ENCODE measurements at regions not wholly inside any gene's neighbourhood (a gene's known extent, or its start where the extent isn't known, plus 50 kb on each side); places are given as distances from the start of the nearest gene placed in this dataset.
A peak's percentile ranks its signal among the peaks of the same experiment; 100 is the strongest.

DNA sequence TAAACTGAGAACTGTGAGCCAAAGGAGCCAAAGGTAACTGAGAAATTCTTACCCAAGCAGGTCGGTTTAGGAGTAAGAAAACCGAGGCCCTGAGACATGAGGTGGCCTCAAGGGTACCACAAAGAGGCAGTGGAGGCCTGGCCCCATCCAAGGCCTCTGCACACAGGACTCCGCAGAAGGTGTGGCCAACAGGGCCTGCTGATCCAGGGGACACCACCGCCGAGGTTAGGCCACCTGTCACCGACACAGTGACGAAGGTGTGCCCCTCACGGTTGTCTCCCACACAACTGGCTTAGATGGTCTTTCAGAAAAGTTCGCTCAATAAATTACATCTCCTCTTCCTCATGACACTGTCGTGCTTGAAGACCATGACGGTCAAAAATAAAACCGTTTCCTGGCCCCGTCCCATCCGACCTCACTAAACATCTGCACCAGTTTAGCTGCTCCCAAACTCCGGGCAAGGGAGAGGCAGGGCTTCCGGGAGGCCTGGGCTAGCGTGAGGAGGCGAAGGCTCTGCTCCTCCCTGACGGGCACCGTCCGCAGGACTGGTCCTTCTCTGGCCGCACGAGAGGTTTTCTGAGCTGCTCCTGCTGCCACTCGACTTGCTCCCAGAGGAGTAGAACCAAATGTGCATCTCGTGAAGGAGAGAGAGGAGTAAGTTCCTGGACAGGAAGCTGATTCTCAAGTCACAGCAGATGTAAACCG is 442.0 kb downstream of the EIPR1 start:
- no peaks in the 10 kb centered on the region for H3K36me3 ChIP-seq (replicated peaks in 1 of 2)
- no peak for TF ChIP-seq POLR2A (IDR thresholded peaks at IDR 0.05)
- TF ChIP-seq, protein P1, sequence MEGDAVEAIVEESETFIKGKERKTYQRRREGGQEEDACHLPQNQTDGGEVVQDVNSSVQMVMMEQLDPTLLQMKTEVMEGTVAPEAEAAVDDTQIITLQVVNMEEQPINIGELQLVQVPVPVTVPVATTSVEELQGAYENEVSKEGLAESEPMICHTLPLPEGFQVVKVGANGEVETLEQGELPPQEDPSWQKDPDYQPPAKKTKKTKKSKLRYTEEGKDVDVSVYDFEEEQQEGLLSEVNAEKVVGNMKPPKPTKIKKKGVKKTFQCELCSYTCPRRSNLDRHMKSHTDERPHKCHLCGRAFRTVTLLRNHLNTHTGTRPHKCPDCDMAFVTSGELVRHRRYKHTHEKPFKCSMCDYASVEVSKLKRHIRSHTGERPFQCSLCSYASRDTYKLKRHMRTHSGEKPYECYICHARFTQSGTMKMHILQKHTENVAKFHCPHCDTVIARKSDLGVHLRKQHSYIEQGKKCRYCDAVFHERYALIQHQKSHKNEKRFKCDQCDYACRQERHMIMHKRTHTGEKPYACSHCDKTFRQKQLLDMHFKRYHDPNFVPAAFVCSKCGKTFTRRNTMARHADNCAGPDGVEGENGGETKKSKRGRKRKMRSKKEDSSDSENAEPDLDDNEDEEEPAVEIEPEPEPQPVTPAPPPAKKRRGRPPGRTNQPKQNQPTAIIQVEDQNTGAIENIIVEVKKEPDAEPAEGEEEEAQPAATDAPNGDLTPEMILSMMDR (IDR thresholded peaks at IDR 0.05), result no peak
- intact Hi-C loops (cut with DNase I), result no loop called here
- H3K4me1 ChIP-seq (replicated peaks in 1 of 2), result no peaks in the 10 kb centered on the region
- 84 to 89% (median 87%) methylated on average over 24 to 26 of the region's 26 CpGs for WGBS, 4 donors
- DNase-seq, result no peak
- no peak overlapping the region for H3K4me3 ChIP-seq
- H3K27me3 ChIP-seq, result no peaks in the 10 kb centered on the region
- no peak overlapping the region for H3K27ac ChIP-seq
- H3K9me3 ChIP-seq (replicated peaks in 1 of 3), result no peaks in the 10 kb centered on the region

DNA sequence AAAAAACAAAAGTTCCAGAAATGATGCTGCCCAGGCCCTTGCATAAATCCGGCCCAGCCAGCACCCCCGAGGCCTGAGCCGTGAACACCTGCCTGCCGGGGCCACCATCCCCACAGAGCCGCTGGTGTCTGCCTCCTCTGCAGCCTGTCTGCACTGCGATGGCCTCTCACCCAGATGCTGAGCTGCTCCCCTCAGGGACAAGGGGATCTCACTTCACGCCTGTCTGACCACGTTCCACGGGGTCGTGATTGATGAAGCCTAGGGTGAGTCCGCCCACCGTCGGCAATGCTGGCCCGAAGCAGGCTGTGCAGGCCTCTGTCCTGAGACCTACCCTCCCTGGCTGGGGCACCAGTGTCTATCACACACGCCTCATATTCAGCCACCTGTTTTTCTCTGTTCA is 444.2 kb downstream of the EIPR1 start:
- intact Hi-C loops (cut with DNase I), result no loop called here

DNA sequence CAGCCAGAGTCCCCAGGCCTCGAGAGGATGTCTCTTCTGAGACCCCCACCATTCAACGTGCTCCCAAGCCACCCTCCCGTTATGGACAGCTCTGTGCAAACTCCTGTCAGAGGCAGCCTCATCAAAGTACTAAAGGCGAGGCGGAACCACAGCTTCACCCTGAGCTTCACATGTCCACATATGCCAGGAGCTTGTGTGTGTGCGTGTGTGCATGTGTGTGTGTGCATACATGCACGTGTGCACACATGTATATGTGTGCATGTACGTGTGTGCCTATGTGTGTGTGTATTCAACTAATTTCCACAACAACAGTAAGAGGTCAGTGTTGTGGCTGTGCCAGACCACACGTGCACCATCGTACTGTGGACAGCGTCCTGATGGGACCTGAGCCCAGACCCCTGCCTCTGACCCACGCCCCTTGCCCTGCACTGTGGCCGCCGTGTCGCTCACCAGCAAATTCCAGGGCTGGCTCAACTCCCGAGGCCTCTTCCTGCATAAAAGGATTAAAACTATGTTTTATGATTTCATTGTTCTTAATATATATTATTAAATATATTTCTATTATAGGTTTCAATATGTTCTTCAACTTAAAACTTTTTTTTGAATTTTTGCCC is 444.8 kb downstream of the EIPR1 start:
- intact Hi-C loops (cut with DNase I), result no loop called here
- Histone ChIP-seq H3K4me3 (no peak overlapping the region), H3K4me1 (replicated peaks in 1 of 2) (no peaks in the 10 kb centered on the region), H3K36me3 (replicated peaks in 1 of 2) (no peaks in the 10 kb centered on the region), H3K27ac (no peak overlapping the region), H3K9me3 (replicated peaks in 1 of 3) (no peaks in the 10 kb centered on the region), H3K27me3 (no peaks in the 10 kb centered on the region)
- DNase-seq, result peak in 1 of 7 donors; percentile 34
- 78 to 85% (median 83%) methylated on average over 10 to 16 of the region's 16 CpGs for WGBS, 4 donors
- TF ChIP-seq, protein P1 (IDR thresholded peaks at IDR 0.05), result no peak
- TF ChIP-seq POLR2A (IDR thresholded peaks at IDR 0.05), result no peak

More for the DNA sequence above, 444.2 kb downstream of the EIPR1 start:
- no peak for DNase-seq
- Histone ChIP-seq H3K36me3 (replicated peaks in 1 of 2) (no peaks in the 10 kb centered on the region), H3K4me3 (no peak overlapping the region), H3K9me3 (replicated peaks in 1 of 3) (no peaks in the 10 kb centered on the region), H3K4me1 (replicated peaks in 1 of 2) (no peaks in the 10 kb centered on the region), H3K27ac (peak overlapping the region in 1 of 5 donors; percentile 12), H3K27me3 (no peaks in the 10 kb centered on the region)
- TF ChIP-seq POLR2A (IDR thresholded peaks at IDR 0.05), result no peak
- TF ChIP-seq, protein P1 (IDR thresholded peaks at IDR 0.05), result no peak
- 64 to 83% (median 76%) methylated on average over 6 to 15 of the region's 15 CpGs for WGBS, 4 donors

DNA sequence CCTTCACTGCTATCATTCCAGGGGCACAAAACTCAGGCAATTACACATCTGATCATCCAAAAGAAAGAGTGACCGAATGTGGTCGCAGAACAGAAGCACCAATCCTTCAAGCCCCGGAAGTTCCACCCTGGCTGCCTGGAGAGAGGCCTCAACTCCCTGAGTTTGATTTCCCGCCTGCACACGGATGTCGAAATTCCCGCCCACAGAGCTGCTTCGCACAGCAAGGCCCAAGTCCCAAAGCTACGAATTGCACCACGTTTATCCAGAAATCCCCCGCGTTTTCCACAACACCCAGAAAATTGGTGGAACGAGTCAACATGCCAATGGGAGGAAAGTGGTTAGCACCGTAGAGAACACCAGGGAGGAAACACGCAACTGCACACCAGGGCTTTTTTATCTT is 445.4 kb downstream of the EIPR1 start:
- DNase-seq, result no peak
- Histone ChIP-seq H3K9me3 (replicated peaks in 1 of 3) (no peaks in the 10 kb centered on the region), H3K27ac (no peak overlapping the region), H3K4me3 (no peak overlapping the region), H3K4me1 (replicated peaks in 1 of 2) (no peaks in the 10 kb centered on the region), H3K27me3 (no peaks in the 10 kb centered on the region), H3K36me3 (replicated peaks in 1 of 2) (no peaks in the 10 kb centered on the region)
- TF ChIP-seq, protein P1 (IDR thresholded peaks at IDR 0.05), result no peak
- TF ChIP-seq POLR2A (IDR thresholded peaks at IDR 0.05), result no peak
- WGBS, 4 donors, result 75 to 84% (median 81%) methylated on average over 15 of the region's 15 CpGs
- intact Hi-C loops (cut with DNase I), result no loop called here
